ENCODE measurements at regions not wholly inside any gene's neighbourhood (a gene's known extent, or its start where the extent isn't known, plus 50 kb on each side); places are given as distances from the start of the nearest gene placed in this dataset.

- POLR2A ChIA-PET (ENCODE audit: low non-redundant PET): no interaction called here
- Histone ChIP-seq H3K4me3 (ENCODE audit: low read depth, low read length, poor library complexity, severe bottlenecking) (no peak overlapping the region), H3K9me3 (ENCODE audit: low read depth, low read length, poor library complexity, severe bottlenecking) (no peaks in the 10 kb centered on the region), H3K4me1 (ENCODE audit: insufficient read depth, low read length, poor library complexity, severe bottlenecking) (no peaks in the 10 kb centered on the region), H3K36me3 (ENCODE audit: insufficient read depth, low read length, poor library complexity, severe bottlenecking) (no peaks in the 10 kb centered on the region), H3K27ac (ENCODE audit: low read depth, low read length, poor library complexity, severe bottlenecking) (no peak overlapping the region), H3K27me3 (replicated peaks; ENCODE audit: insufficient read depth, low read depth, low read length, poor library complexity) (no peaks in the 10 kb centered on the region)
- TF ChIP-seq CTCF (conservative IDR thresholded peaks at IDR 0.05; ENCODE audit: low read depth, low read length) (no peak), EZH2 (IDR thresholded peaks at IDR 0.05; ENCODE audit: borderline replicate concordance, low read depth, low read length, poor library complexity, severe bottlenecking) (no peak)
- no TSS peak for BruUV-seq (replicated peaks)
- intact Hi-C loops (cut with micrococcal nuclease; ENCODE audit: unreplicated experiment): no loop called here
- DNase-seq (ENCODE audit: low spot score): no peak
- CTCF ChIA-PET: no interaction called here
Observed at GRCh38 chrX:155718972-155719586, 106.3 kb upstream of the TMLHE start.

- intact Hi-C loops (cut with micrococcal nuclease; ENCODE audit: unreplicated experiment): no loop called here
- no peak overlapping the region for H3K27ac ChIP-seq (ENCODE audit: low read depth, low read length, poor library complexity, severe bottlenecking)
- CTCF ChIA-PET: no interaction called here
- BruUV-seq (replicated peaks): no TSS peak
- H3K4me1 ChIP-seq (ENCODE audit: insufficient read depth, low read length, poor library complexity, severe bottlenecking): no peaks in the 10 kb centered on the region
- H3K9me3 ChIP-seq (ENCODE audit: low read depth, low read length, poor library complexity, severe bottlenecking): peaks cover 9% of the 10 kb centered on the region
- H3K36me3 ChIP-seq (ENCODE audit: insufficient read depth, low read length, poor library complexity, severe bottlenecking): no peaks in the 10 kb centered on the region
- POLR2A ChIA-PET (ENCODE audit: low non-redundant PET): no interaction called here
- H3K4me3 ChIP-seq (ENCODE audit: low read depth, low read length, poor library complexity, severe bottlenecking): no peak overlapping the region
- DNase-seq (ENCODE audit: low spot score): no peak
- TF ChIP-seq EZH2 (IDR thresholded peaks at IDR 0.05; ENCODE audit: borderline replicate concordance, low read depth, low read length, poor library complexity, severe bottlenecking) (no peak), CTCF (conservative IDR thresholded peaks at IDR 0.05; ENCODE audit: low read depth, low read length) (no peak)
- no peaks in the 10 kb centered on the region for H3K27me3 ChIP-seq (replicated peaks; ENCODE audit: insufficient read depth, low read depth, low read length, poor library complexity)
Observed at GRCh38 chrX:155715141-155715540, 102.4 kb upstream of the TMLHE start.

GRCh38 chrX:155695419-155695818 is 82.7 kb upstream of the TMLHE start:
- TF ChIP-seq CTCF (conservative IDR thresholded peaks at IDR 0.05; ENCODE audit: low read depth, low read length) (no peak), EZH2 (IDR thresholded peaks at IDR 0.05; ENCODE audit: borderline replicate concordance, low read depth, low read length, poor library complexity, severe bottlenecking) (no peak)
- no peaks in the 10 kb centered on the region for H3K4me1 ChIP-seq (ENCODE audit: insufficient read depth, low read length, poor library complexity, severe bottlenecking)
- H3K27ac ChIP-seq (ENCODE audit: low read depth, low read length, poor library complexity, severe bottlenecking): no peak overlapping the region
- intact Hi-C loops (cut with micrococcal nuclease; ENCODE audit: unreplicated experiment): no loop called here
- ChIA-PET POLR2A (ENCODE audit: low non-redundant PET) (no interaction called here), CTCF (no interaction called here)
- no peak for DNase-seq (ENCODE audit: low spot score)
- BruUV-seq (replicated peaks): no TSS peak
- no peak overlapping the region for H3K4me3 ChIP-seq (ENCODE audit: low read depth, low read length, poor library complexity, severe bottlenecking)
- H3K9me3 ChIP-seq (ENCODE audit: low read depth, low read length, poor library complexity, severe bottlenecking): no peaks in the 10 kb centered on the region
- no peaks in the 10 kb centered on the region for H3K36me3 ChIP-seq (ENCODE audit: insufficient read depth, low read length, poor library complexity, severe bottlenecking)
- H3K27me3 ChIP-seq (replicated peaks; ENCODE audit: insufficient read depth, low read depth, low read length, poor library complexity): no peaks in the 10 kb centered on the region

Data from A673 (cell line).